ENCODE measurements at regions not wholly inside any gene's neighbourhood (a gene's known extent, or its start where the extent isn't known, plus 50 kb on each side); places are given as distances from the start of the nearest gene placed in this dataset.

- TF ChIP-seq FOS (IDR thresholded peaks at IDR 0.05; ENCODE audit: borderline replicate concordance, insufficient read depth, low read length) (no peak), CTCF (IDR thresholded peaks at IDR 0.05; ENCODE audit: extremely low read depth in 1 of 2, insufficient read depth in 1 of 2, low read depth in 1 of 2, low read length in 2 of 2) (no peak), MAX (IDR thresholded peaks at IDR 0.05; ENCODE audit: insufficient read depth, insufficient read length) (no peak), POLR2AphosphoS5 (IDR thresholded peaks at IDR 0.05; ENCODE audit: insufficient read depth, low read depth, low read length) (no peak), EZH2 (IDR thresholded peaks at IDR 0.05; ENCODE audit: borderline replicate concordance, low read depth, low read length, severe bottlenecking) (no peak)
These were observed 134.9 kb upstream of the CACNA2D1 start for GRCh38 chr7:82578430-82578829.
